H1 (cell line): ENCODE measurements at regions not wholly inside any gene's neighbourhood (a gene's known extent, or its start where the extent isn't known, plus 50 kb on each side); places are given as distances from the start of the nearest gene placed in this dataset.
"Not testable (repeated sequence)": the region's sequence is repeated elsewhere in the genome, so short reads cannot be mapped to it uniquely, and the experiment has no call there.

Experiments
- CTCF ChIA-PET: fragments of 300-600 bp; sonication (Branson Sonifier 250); formaldehyde crosslinking; loops from one replicate; lab custom pipeline; 2021; ENCODE audit not compliant: partially characterized antibody; lab: Charles Lee
- POLR2A ChIA-PET: fragments of 300-600 bp; sonication (Branson Sonifier 250); formaldehyde crosslinking; loops from one replicate; lab custom pipeline; 2021; ENCODE audit warnings: inconsistent platforms; ENCODE audit not compliant: partially characterized antibody; lab: Charles Lee
- DNase-seq, 2 experiments: peaks; one replicate each; pipeline versions ENCODE4 v3.0.0 to v3.0.0-alpha.2; 2010 to 2022; ENCODE audit warnings: low spot score in 2 of 2, low read depth in 1 of 2, mixed read lengths in 1 of 2
- FAIRE-seq: peaks from 2 replicates; lab custom pipeline; 2011; peaks lifted over from hg19 to GRCh38; lab: Jason Lieb, UNC
- H2AFZ ChIP-seq: 2 replicates; pipeline ENCODE4 v1.8.1; 2012; ENCODE audit warnings: low read length, inconsistent platforms
- H2AK5ac ChIP-seq: 2 replicates; pipeline ENCODE4 v1.6.1; 2013; ENCODE audit warnings: low read depth, low read length
- H2BK120ac ChIP-seq: replicated peaks from 2 replicates; pipeline ENCODE3; 2013; ENCODE audit warnings: low read depth, low read length, inconsistent platforms
- H2BK12ac ChIP-seq: 2 replicates; pipeline ENCODE4 v1.6.1; 2013; ENCODE audit warnings: low read depth, low read length
- H2BK15ac ChIP-seq: 2 replicates; pipeline ENCODE4 v1.6.1; 2013; ENCODE audit warnings: low read length
- H2BK20ac ChIP-seq: 2 replicates; pipeline ENCODE4 v1.6.1; 2013; ENCODE audit warnings: low read length
- H2BK5ac ChIP-seq: 2 replicates; pipeline ENCODE4 v1.6.1; 2013; ENCODE audit warnings: low read depth, low read length
- H3K14ac ChIP-seq: 2 replicates; pipeline ENCODE4 v1.6.1; 2013; ENCODE audit warnings: inconsistent platforms; ENCODE audit not compliant: insufficient read length
- H3K18ac ChIP-seq: 2 replicates; pipeline ENCODE4 v1.6.1; 2013; ENCODE audit warnings: low read length; ENCODE audit errors: extremely low read depth
- H3K23ac ChIP-seq: 2 replicates; pipeline ENCODE4 v1.6.1; 2013; ENCODE audit warnings: inconsistent platforms; ENCODE audit not compliant: insufficient read length
- H3K23me2 ChIP-seq: 2 replicates; pipeline ENCODE4 v1.6.1; 2013; ENCODE audit warnings: low read depth, low read length
- H3K27ac ChIP-seq: 2 replicates; pipeline ENCODE4 v1.6.1; 2011; ENCODE audit warnings: low read depth, low read length, inconsistent platforms
- H3K27me3 ChIP-seq, 4 experiments: replicated peaks in 1 of 4; 1 replicate in 1 of 4; 2 replicates in 3 of 4; pipeline versions ENCODE4 v1.6.1 to v1.8.1; 2011 to 2013; ENCODE audit warnings: low read length in 3 of 4, mild to moderate bottlenecking in 3 of 4, inconsistent platforms in 2 of 4, mixed read lengths in 2 of 4, moderate library complexity in 1 of 4; ENCODE audit not compliant: control insufficient read depth in 3 of 4, insufficient read depth in 3 of 4; ENCODE audit errors: extremely low read depth in 1 of 4
- H3K36me3 ChIP-seq, 4 experiments: 2 replicates each; pipeline versions ENCODE4 v1.6.1 to v1.8.1; 2011 to 2013; ENCODE audit warnings: mild to moderate bottlenecking in 4 of 4, low read length in 3 of 4, moderate library complexity in 2 of 4, control low read depth in 1 of 4, inconsistent platforms in 1 of 4; ENCODE audit not compliant: insufficient read depth in 4 of 4, control insufficient read depth in 2 of 4
- H3K4ac ChIP-seq: replicated peaks from 2 replicates; pipeline ENCODE3; 2013; ENCODE audit warnings: low read length, low read depth, mixed read lengths, inconsistent platforms; ENCODE audit not compliant: insufficient read length
- H3K4me1 ChIP-seq, 4 experiments: replicated peaks in 1 of 4; 1 replicate in 1 of 4; 2 replicates in 3 of 4; pipeline versions ENCODE4 v1.6.1 to v1.8.1; 2011 to 2013; ENCODE audit warnings: low read length in 3 of 4, inconsistent platforms in 2 of 4, mixed read lengths in 1 of 4; ENCODE audit not compliant: insufficient read depth in 4 of 4, control insufficient read depth in 3 of 4
- H3K4me2 ChIP-seq, 2 experiments: 2 replicates each; pipeline versions ENCODE4 v1.6.1 to v1.8.1; 2011 to 2013; ENCODE audit warnings: low read depth in 2 of 2, low read length in 2 of 2, control low read depth in 1 of 2, inconsistent platforms in 1 of 2, mild to moderate bottlenecking in 1 of 2; ENCODE audit not compliant: insufficient read depth in 1 of 2
- H3K4me3 ChIP-seq, 4 experiments: fragments of 200-600, 300-600 bp in 1 of 4; sonication (generic), shearing (Covaris generic), sonication (Bioruptor Twin) in 1 of 4; 2 replicates each; pipeline versions ENCODE4 v1.5.1 to v1.8.1; 2011 to 2016; ENCODE audit warnings: low read length in 4 of 4, low read depth in 3 of 4, control low read depth in 2 of 4, inconsistent platforms in 2 of 4, mild to moderate bottlenecking in 2 of 4, mixed read lengths in 1 of 4, moderate library complexity in 1 of 4; ENCODE audit not compliant: insufficient read depth in 2 of 4; ENCODE audit errors: extremely low read depth in 1 of 4
- H3K56ac ChIP-seq: replicated peaks from 2 replicates; pipeline ENCODE3; 2013; ENCODE audit warnings: low read depth, mild to moderate bottlenecking, mixed read lengths, low read length, inconsistent platforms; ENCODE audit not compliant: insufficient read length
- H3K79me1 ChIP-seq: 2 replicates; pipeline ENCODE4 v1.6.1; 2013; ENCODE audit warnings: low read depth, low read length, control low read depth
- H3K79me2 ChIP-seq, 2 experiments: 2 replicates each; pipeline versions ENCODE4 v1.6.1 to v1.8.1; 2012 to 2013; ENCODE audit warnings: low read length in 2 of 2, mild to moderate bottlenecking in 2 of 2, inconsistent platforms in 1 of 2; ENCODE audit not compliant: insufficient read depth in 2 of 2, control insufficient read depth in 1 of 2
- H3K9ac ChIP-seq, 4 experiments: replicated peaks in 1 of 4; 1 replicate in 1 of 4; 2 replicates in 3 of 4; pipeline versions ENCODE4 v1.6.1 to v1.8.1; 2011 to 2013; ENCODE audit warnings: low read depth in 3 of 4, low read length in 3 of 4, control low read depth in 2 of 4, mild to moderate bottlenecking in 2 of 4, moderate library complexity in 2 of 4, inconsistent platforms in 1 of 4; ENCODE audit errors: extremely low read depth in 1 of 4
- H3K9me3 ChIP-seq, 2 experiments: 2 replicates each; pipeline versions ENCODE4 v1.6.1 to v1.8.1; 2012 to 2013; ENCODE audit warnings: mild to moderate bottlenecking in 2 of 2, moderate library complexity in 2 of 2, control low read depth in 1 of 2, inconsistent platforms in 1 of 2, low read depth in 1 of 2, low read length in 1 of 2, mixed read lengths in 1 of 2; ENCODE audit not compliant: insufficient read depth in 2 of 2
- H4K20me1 ChIP-seq, 2 experiments: replicated peaks in 1 of 2; 2 replicates each; pipeline versions ENCODE3 to v1.8.1; 2011 to 2013; ENCODE audit warnings: inconsistent platforms in 2 of 2, low read length in 2 of 2, mild to moderate bottlenecking in 1 of 2; ENCODE audit not compliant: insufficient read depth in 2 of 2, control insufficient read depth in 1 of 2
- H4K5ac ChIP-seq: 2 replicates; pipeline ENCODE4 v1.6.1; 2013; ENCODE audit warnings: low read length, low read depth, mixed read lengths, inconsistent platforms; ENCODE audit not compliant: insufficient read length
- H4K8ac ChIP-seq: 2 replicates; pipeline ENCODE4 v1.8.0; 2013; ENCODE audit warnings: mild to moderate bottlenecking, moderate library complexity, low read length, inconsistent platforms; ENCODE audit not compliant: insufficient read depth; ENCODE audit errors: extremely low read depth
- H4K91ac ChIP-seq: replicated peaks from 2 replicates; pipeline ENCODE3; 2013; ENCODE audit warnings: low read length, mixed read lengths, inconsistent platforms; ENCODE audit not compliant: insufficient read length

- H3K79me2 ChIP-seq, result not testable (repeated sequence)
These were observed 325.0 kb downstream of the PTPRC start for GRCh38 chr1:198963796-198964195.

More at GRCh38 chr1:198963796-198964195, 325.0 kb downstream of the PTPRC start:
- FAIRE-seq, H3K23me2 ChIP-seq, H2BK20ac ChIP-seq, H2BK5ac ChIP-seq, H3K27ac ChIP-seq, H3K4me3 ChIP-seq, H3K56ac ChIP-seq, H3K23ac ChIP-seq, H3K4me2 ChIP-seq, H2BK12ac ChIP-seq, H3K4me1 ChIP-seq, CTCF ChIA-PET, H3K14ac ChIP-seq, H3K9me3 ChIP-seq, H4K8ac ChIP-seq, H3K36me3 ChIP-seq, H3K18ac ChIP-seq, H3K4ac ChIP-seq, H4K5ac ChIP-seq, H3K27me3 ChIP-seq, H4K91ac ChIP-seq, H2AK5ac ChIP-seq, H3K79me1 ChIP-seq, H2BK15ac ChIP-seq, H2BK120ac ChIP-seq, POLR2A ChIA-PET, H3K9ac ChIP-seq, DNase-seq, H4K20me1 ChIP-seq, H2AFZ ChIP-seq: not testable (repeated sequence)
